D721Med (cell line): ENCODE measurements at regions not wholly inside any gene's neighbourhood (a gene's known extent, or its start where the extent isn't known, plus 50 kb on each side); places are given as distances from the start of the nearest gene placed in this dataset.
"Not testable (repeated sequence)": the region's sequence is repeated elsewhere in the genome, so short reads cannot be mapped to it uniquely, and the experiment has no call there.

Source experiments
- DNase-seq: peaks from one replicate; pipeline ENCODE4 v3.0.0; 2011; ENCODE audit warnings: low spot score; ENCODE audit not compliant: insufficient read length
- FAIRE-seq: peaks from 2 replicates; lab custom pipeline; 2011; peaks lifted over from hg19 to GRCh38; lab: Jason Lieb, UNC
- CTCF ChIP-seq: IDR thresholded peaks from 2 replicates; pipeline ENCODE4 v1.5.1; 2012; ENCODE audit warnings: mild to moderate bottlenecking, control low read depth; ENCODE audit not compliant: insufficient read depth; ENCODE audit errors: missing control alignments

- DNase-seq (no peak), FAIRE-seq (no peak)
- no peak for TF ChIP-seq CTCF
Observed at GRCh38 chr10:33859319-33860022, 525.0 kb upstream of the NRP1 start.

DNA sequence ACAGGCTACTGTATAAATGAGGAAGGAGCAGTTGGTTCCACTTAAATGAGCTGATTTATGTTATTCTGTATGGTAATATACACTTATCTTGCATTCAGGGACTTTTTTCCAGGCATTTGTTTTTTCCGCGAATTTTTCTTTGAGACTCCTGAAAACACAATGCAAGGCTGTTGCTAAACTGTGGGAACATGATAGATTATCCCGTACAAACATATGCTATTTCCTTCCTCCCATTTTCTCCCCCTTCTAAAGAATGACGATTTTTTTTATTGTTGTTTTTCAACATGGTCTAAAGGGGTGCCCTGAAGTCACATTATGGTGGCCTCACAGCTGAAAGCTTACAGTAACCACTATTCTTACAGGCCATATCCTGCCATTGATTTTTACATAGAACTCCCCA, 523.9 kb upstream of the NRP1 start:
- DNase-seq (no peak), FAIRE-seq (no peak)
- no peak for TF ChIP-seq CTCF

DNA sequence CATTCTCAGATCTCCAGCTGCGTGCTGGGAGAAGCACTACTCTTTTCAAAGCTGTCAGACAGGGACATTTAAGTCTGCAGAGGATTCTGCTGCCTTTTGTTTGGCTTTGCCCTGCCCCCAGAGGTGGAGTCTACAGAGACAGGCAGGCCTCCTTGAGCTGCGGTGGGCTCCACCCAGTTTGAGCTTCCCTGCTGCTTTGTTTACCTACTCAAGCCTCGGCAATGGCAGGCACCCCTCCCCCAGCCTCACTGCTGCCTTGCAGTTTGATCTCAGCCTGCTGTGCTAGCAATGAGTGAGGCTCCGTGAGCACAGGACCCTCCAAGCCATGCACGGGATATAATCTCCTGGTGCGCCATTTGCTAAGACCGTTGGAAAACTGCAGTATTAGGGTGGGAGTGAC, 518.8 kb upstream of the NRP1 start:
- FAIRE-seq, DNase-seq: not testable (repeated sequence)

- no peak for DNase-seq
- TF ChIP-seq CTCF = no peak
- no peak for FAIRE-seq
Observed at GRCh38 chr10:33843379-33843778, 508.9 kb upstream of the NRP1 start.

DNA sequence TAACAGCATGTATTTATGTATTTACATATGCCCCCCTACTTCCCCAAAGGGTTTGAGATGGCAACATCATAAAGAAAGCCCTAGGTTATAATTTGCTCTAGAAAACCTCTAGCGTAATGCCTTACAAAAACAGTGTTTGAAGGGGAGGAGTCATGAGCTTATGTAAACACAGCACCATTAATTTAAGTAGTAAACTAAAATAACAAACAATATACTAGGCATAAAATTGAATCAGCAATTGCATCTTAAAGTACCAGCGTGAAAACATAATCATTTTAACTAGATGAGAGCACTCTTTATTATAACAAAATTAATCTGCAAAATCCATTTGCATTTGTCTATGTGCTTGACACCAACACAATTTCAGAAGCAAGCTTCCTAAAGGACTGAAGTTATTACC, 507.2 kb upstream of the NRP1 start:
- DNase-seq (no peak), FAIRE-seq (no peak)
- TF ChIP-seq CTCF = no peak

DNA sequence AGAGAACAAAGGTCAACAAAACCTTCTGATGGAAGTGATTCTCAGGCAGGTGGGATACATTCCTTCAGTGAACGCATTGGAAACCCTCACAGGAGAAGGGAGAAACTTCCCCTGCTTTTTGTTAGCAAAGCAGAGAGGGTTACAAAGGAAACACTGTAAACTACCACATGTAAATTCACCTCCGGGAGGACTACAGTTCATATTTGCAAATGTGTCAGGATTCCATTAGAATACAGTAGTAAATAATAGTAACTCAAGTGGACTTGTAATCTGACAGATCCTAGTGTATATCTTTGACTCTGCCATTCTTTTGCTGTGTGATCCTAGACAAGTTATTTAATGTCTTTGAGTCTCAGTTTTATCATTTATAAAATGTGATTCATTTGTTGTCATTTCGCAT, 504.3 kb upstream of the NRP1 start:
- TF ChIP-seq CTCF = no peak
- FAIRE-seq = no peak
- no peak for DNase-seq

DNA sequence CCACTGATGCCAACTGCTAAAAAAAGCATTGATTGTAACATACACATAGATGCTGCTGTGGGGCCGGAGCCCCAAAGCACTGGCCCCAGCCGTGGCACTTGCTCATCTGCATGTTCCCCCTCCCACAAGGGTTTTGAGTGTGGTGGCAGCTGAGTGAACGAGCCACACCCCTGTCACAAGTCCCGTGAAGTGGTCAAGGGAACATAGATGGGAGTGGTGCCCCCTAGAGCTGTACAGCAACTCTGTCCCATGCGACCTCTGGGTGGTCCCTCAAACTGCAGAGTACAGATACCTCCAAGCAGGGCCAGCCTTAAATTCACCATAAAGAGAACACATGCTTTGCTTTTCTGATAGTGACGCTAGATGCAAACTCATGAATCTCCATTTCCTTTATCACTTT, 503.3 kb upstream of the NRP1 start:
- no peak for TF ChIP-seq CTCF
- no peak for DNase-seq
- no peak for FAIRE-seq
